ENCODE measurements at regions not wholly inside any gene's neighbourhood (a gene's known extent, or its start where the extent isn't known, plus 50 kb on each side); places are given as distances from the start of the nearest gene placed in this dataset.

- no peaks in the 10 kb centered on the region for H3K9me3 ChIP-seq (ENCODE audit: low read depth, low read length)
- no peak for TF ChIP-seq POLR2AphosphoS5 (IDR thresholded peaks at IDR 0.05; ENCODE audit: borderline replicate concordance, low read depth, low read length)
- TF ChIP-seq EZH2 (IDR thresholded peaks at IDR 0.05): no peak
- TF ChIP-seq FOXP2 (optimal IDR thresholded peaks at IDR 0.05; ENCODE audit: control extremely low read depth, extremely low read length, insufficient read depth): no peak
- H3K9ac ChIP-seq (ENCODE audit: insufficient read length): no peak overlapping the region
- H3K27ac ChIP-seq: no peak overlapping the region
- DNase-seq (ENCODE audit: low read depth, low spot score): no peak
- no peaks in the 10 kb centered on the region for H3K36me3 ChIP-seq (ENCODE audit: insufficient read depth, low read length)
- no peak overlapping the region for H3K4me3 ChIP-seq
These were observed 316.8 kb downstream of the TFAP2C start for GRCh38 chr20:56945901-56946300.

GRCh38 chr20:56949318-56949717 lies 317.1 kb downstream of the BMP7 start:
- Histone ChIP-seq H3K36me3 (ENCODE audit: insufficient read depth, low read length) (no peaks in the 10 kb centered on the region), H3K9me3 (ENCODE audit: low read depth, low read length) (no peaks in the 10 kb centered on the region), H3K9ac (ENCODE audit: insufficient read length) (no peak overlapping the region), H3K4me3 (no peak overlapping the region), H3K27ac (no peak overlapping the region)
- TF ChIP-seq POLR2AphosphoS5 (IDR thresholded peaks at IDR 0.05; ENCODE audit: borderline replicate concordance, low read depth, low read length) (no peak), EZH2 (IDR thresholded peaks at IDR 0.05) (no peak), FOXP2 (optimal IDR thresholded peaks at IDR 0.05; ENCODE audit: control extremely low read depth, extremely low read length, insufficient read depth) (no peak)
- DNase-seq (ENCODE audit: low read depth, low spot score): no peak

GRCh38 chr20:56952258-56953047 lies 314.0 kb downstream of the BMP7 start:
- Histone ChIP-seq H3K9ac (ENCODE audit: insufficient read length) (no peak overlapping the region), H3K4me3 (no peak overlapping the region), H3K36me3 (ENCODE audit: insufficient read depth, low read length) (no peaks in the 10 kb centered on the region), H3K27ac (no peak overlapping the region), H3K9me3 (ENCODE audit: low read depth, low read length) (no peaks in the 10 kb centered on the region)
- TF ChIP-seq EZH2 (IDR thresholded peaks at IDR 0.05) (no peak), POLR2AphosphoS5 (IDR thresholded peaks at IDR 0.05; ENCODE audit: borderline replicate concordance, low read depth, low read length) (no peak), FOXP2 (optimal IDR thresholded peaks at IDR 0.05; ENCODE audit: control extremely low read depth, extremely low read length, insufficient read depth) (no peak)
- no peak for DNase-seq (ENCODE audit: low read depth, low spot score)

GRCh38 chr20:56953048-56953586 lies 313.3 kb downstream of the BMP7 start:
- Histone ChIP-seq H3K4me3 (no peak overlapping the region), H3K9ac (ENCODE audit: insufficient read length) (no peak overlapping the region), H3K36me3 (ENCODE audit: insufficient read depth, low read length) (no peaks in the 10 kb centered on the region), H3K9me3 (ENCODE audit: low read depth, low read length) (no peaks in the 10 kb centered on the region), H3K27ac (no peak overlapping the region)
- TF ChIP-seq POLR2AphosphoS5 (IDR thresholded peaks at IDR 0.05; ENCODE audit: borderline replicate concordance, low read depth, low read length) (no peak), FOXP2 (optimal IDR thresholded peaks at IDR 0.05; ENCODE audit: control extremely low read depth, extremely low read length, insufficient read depth) (no peak), EZH2 (IDR thresholded peaks at IDR 0.05) (no peak)
- no peak for DNase-seq (ENCODE audit: low read depth, low spot score)

GRCh38 chr20:56954797-56955196 lies 311.6 kb downstream of the BMP7 start:
- H3K9ac ChIP-seq (ENCODE audit: insufficient read length): no peak overlapping the region
- TF ChIP-seq POLR2AphosphoS5 (IDR thresholded peaks at IDR 0.05; ENCODE audit: borderline replicate concordance, low read depth, low read length): no peak
- TF ChIP-seq FOXP2 (optimal IDR thresholded peaks at IDR 0.05; ENCODE audit: control extremely low read depth, extremely low read length, insufficient read depth): no peak
- TF ChIP-seq EZH2 (IDR thresholded peaks at IDR 0.05): no peak

GRCh38 chr20:56955680-56956079 lies 310.8 kb downstream of the BMP7 start:
- no peak overlapping the region for H3K9ac ChIP-seq (ENCODE audit: insufficient read length)
- H3K27ac ChIP-seq: no peak overlapping the region
- H3K36me3 ChIP-seq (ENCODE audit: insufficient read depth, low read length): no peaks in the 10 kb centered on the region
- no peak for DNase-seq (ENCODE audit: low read depth, low spot score)
- H3K4me3 ChIP-seq: no peak overlapping the region
- H3K9me3 ChIP-seq (ENCODE audit: low read depth, low read length): no peaks in the 10 kb centered on the region
- no peak for TF ChIP-seq FOXP2 (optimal IDR thresholded peaks at IDR 0.05; ENCODE audit: control extremely low read depth, extremely low read length, insufficient read depth)
- no peak for TF ChIP-seq POLR2AphosphoS5 (IDR thresholded peaks at IDR 0.05; ENCODE audit: borderline replicate concordance, low read depth, low read length)
- no peak for TF ChIP-seq EZH2 (IDR thresholded peaks at IDR 0.05)

More at GRCh38 chr20:56954797-56955196, 311.6 kb downstream of the BMP7 start:
- H3K9me3 ChIP-seq (ENCODE audit: low read depth, low read length): no peaks in the 10 kb centered on the region
- no peak overlapping the region for H3K4me3 ChIP-seq
- DNase-seq (ENCODE audit: low read depth, low spot score): no peak
- H3K36me3 ChIP-seq (ENCODE audit: insufficient read depth, low read length): no peaks in the 10 kb centered on the region
- H3K27ac ChIP-seq: no peak overlapping the region

GRCh38 chr20:56956534-56956933 lies 309.9 kb downstream of the BMP7 start:
- H3K9ac ChIP-seq (ENCODE audit: insufficient read length): no peak overlapping the region
- no peak overlapping the region for H3K4me3 ChIP-seq
- no peaks in the 10 kb centered on the region for H3K9me3 ChIP-seq (ENCODE audit: low read depth, low read length)
- no peaks in the 10 kb centered on the region for H3K36me3 ChIP-seq (ENCODE audit: insufficient read depth, low read length)
- no peak overlapping the region for H3K27ac ChIP-seq
- no peak for DNase-seq (ENCODE audit: low read depth, low spot score)
- TF ChIP-seq EZH2 (IDR thresholded peaks at IDR 0.05): no peak
- no peak for TF ChIP-seq FOXP2 (optimal IDR thresholded peaks at IDR 0.05; ENCODE audit: control extremely low read depth, extremely low read length, insufficient read depth)
- no peak for TF ChIP-seq POLR2AphosphoS5 (IDR thresholded peaks at IDR 0.05; ENCODE audit: borderline replicate concordance, low read depth, low read length)

- no peak for TF ChIP-seq POLR2AphosphoS5 (IDR thresholded peaks at IDR 0.05; ENCODE audit: borderline replicate concordance, low read depth, low read length)
- TF ChIP-seq EZH2 (IDR thresholded peaks at IDR 0.05): no peak
- no peak for TF ChIP-seq FOXP2 (optimal IDR thresholded peaks at IDR 0.05; ENCODE audit: control extremely low read depth, extremely low read length, insufficient read depth)
- Histone ChIP-seq H3K9me3 (ENCODE audit: low read depth, low read length) (no peaks in the 10 kb centered on the region), H3K4me3 (no peak overlapping the region), H3K27ac (no peak overlapping the region), H3K9ac (ENCODE audit: insufficient read length) (no peak overlapping the region), H3K36me3 (ENCODE audit: insufficient read depth, low read length) (no peaks in the 10 kb centered on the region)
- DNase-seq (ENCODE audit: low read depth, low spot score): no peak
These were observed 308.5 kb downstream of the BMP7 start for GRCh38 chr20:56957737-56958553.
